Fibroblast of lung (primary cell): ENCODE measurements at regions not wholly inside any gene's neighbourhood (a gene's known extent, or its start where the extent isn't known, plus 50 kb on each side); places are given as distances from the start of the nearest gene placed in this dataset.

Experiments
- DNase-seq, 2 donors: peaks; one replicate each; pipeline versions ENCODE4 v3.0.0 to v3.0.0-alpha.2; 2010; ENCODE audit warnings: low read depth in 2 of 2
- H2AFZ ChIP-seq: 2 replicates; pipeline ENCODE4 v1.5.1; 2012; ENCODE audit warnings: low read length, control low read depth, inconsistent platforms
- H3K27ac ChIP-seq: 2 replicates; pipeline ENCODE4 v1.5.1; 2011; ENCODE audit warnings: low read length, control low read depth; ENCODE audit not compliant: insufficient read depth
- H3K27me3 ChIP-seq: 2 replicates; pipeline ENCODE4 v1.5.1; 2011; ENCODE audit warnings: mild to moderate bottlenecking, low read length; ENCODE audit not compliant: control insufficient read depth, insufficient read depth
- H3K36me3 ChIP-seq: 2 replicates; pipeline ENCODE4 v1.5.1; 2011; ENCODE audit warnings: low read length; ENCODE audit not compliant: control insufficient read depth, insufficient read depth
- H3K4me1 ChIP-seq: 2 replicates; pipeline ENCODE4 v1.5.1; 2011; ENCODE audit warnings: low read length; ENCODE audit not compliant: control insufficient read depth, insufficient read depth; ENCODE audit errors: extremely low read depth
- H3K4me2 ChIP-seq: 2 replicates; pipeline ENCODE4 v1.5.1; 2011; ENCODE audit warnings: low read length, control low read depth; ENCODE audit not compliant: insufficient read depth; ENCODE audit errors: extremely low read depth
- H3K4me3 ChIP-seq, 4 experiments: fragments of 200-600 bp in 1 of 4; sonication (generic) in 1 of 4; replicated peaks in 1 of 4; 2 replicates each; pipeline ENCODE4 v1.5.1; 2011 to 2016; ENCODE audit warnings: low read length in 4 of 4, low read depth in 3 of 4, mild to moderate bottlenecking in 3 of 4, control low read depth in 2 of 4, inconsistent platforms in 1 of 4, mixed read lengths in 1 of 4; ENCODE audit not compliant: insufficient read depth in 1 of 4; ENCODE audit errors: control extremely low read depth in 1 of 4
- H3K79me2 ChIP-seq: 2 replicates; pipeline ENCODE4 v1.5.1; 2012; ENCODE audit warnings: mild to moderate bottlenecking, low read length, inconsistent platforms; ENCODE audit not compliant: control insufficient read depth, insufficient read depth
- H3K9ac ChIP-seq: 2 replicates; pipeline ENCODE4 v1.5.1; 2011; ENCODE audit warnings: mild to moderate bottlenecking, low read length, control low read depth; ENCODE audit not compliant: insufficient read depth
- H3K9me3 ChIP-seq: 2 replicates; pipeline ENCODE4 v1.5.1; 2012; ENCODE audit warnings: low read depth, low read length; ENCODE audit not compliant: control insufficient read depth, insufficient read depth
- H4K20me1 ChIP-seq: 2 replicates; pipeline ENCODE4 v1.5.1; 2011; ENCODE audit warnings: low read length; ENCODE audit not compliant: control insufficient read depth, insufficient read depth; ENCODE audit errors: extremely low read depth
- CTCF ChIP-seq, 2 donors: IDR thresholded peaks in 1 of 2; conservative IDR thresholded peaks in 1 of 2; 1 replicate in 1 of 2; 2 replicates in 1 of 2; pipeline ENCODE4 v1.5.1; 2011 to 2012; ENCODE audit warnings: low read length in 2 of 2, control low read depth in 1 of 2, inconsistent platforms in 1 of 2, low read depth in 1 of 2, mild to moderate bottlenecking in 1 of 2
- EZH2 ChIP-seq: IDR thresholded peaks from 2 replicates; pipeline ENCODE4 v1.5.1; 2012; ENCODE audit warnings: low read length, control low read depth, mild to moderate bottlenecking; ENCODE audit errors: missing control alignments

GRCh38 chrX:46185923-46186810 is 359.1 kb downstream of the ZNF674 start:
- H3K9ac ChIP-seq: no peak overlapping the region
- H3K9me3 ChIP-seq: no peaks in the 10 kb centered on the region
- H3K4me2 ChIP-seq: no peak overlapping the region
- no peaks in the 10 kb centered on the region for H3K79me2 ChIP-seq
- no peak for DNase-seq
- H3K27me3 ChIP-seq: no peaks in the 10 kb centered on the region
- TF ChIP-seq EZH2 (no peak), CTCF (conservative IDR thresholded peaks at IDR 0.05 in 1 of 2, IDR thresholded peaks at IDR 0.05 in 1 of 2; ENCODE audit: low read depth in 1 of 2, low read length in 2 of 2) (no peak)
- no peak overlapping the region for H3K27ac ChIP-seq
- no peaks in the 10 kb centered on the region for H3K36me3 ChIP-seq
- no peak overlapping the region for H2AFZ ChIP-seq
- no peaks in the 10 kb centered on the region for H4K20me1 ChIP-seq
- no peaks in the 10 kb centered on the region for H3K4me1 ChIP-seq
- H3K4me3 ChIP-seq: no peak overlapping the region

GRCh38 chrX:46184749-46185148 is 360.5 kb downstream of the ZNF674 start:
- no peak overlapping the region for H3K4me2 ChIP-seq
- H4K20me1 ChIP-seq: no peaks in the 10 kb centered on the region
- TF ChIP-seq EZH2: no peak
- no peaks in the 10 kb centered on the region for H3K36me3 ChIP-seq
- no peak overlapping the region for H3K9ac ChIP-seq
- no peaks in the 10 kb centered on the region for H3K4me1 ChIP-seq
- no peaks in the 10 kb centered on the region for H3K79me2 ChIP-seq
- H3K4me3 ChIP-seq: no peak overlapping the region
- H3K9me3 ChIP-seq: no peaks in the 10 kb centered on the region
- H3K27me3 ChIP-seq: no peaks in the 10 kb centered on the region
- peak in 1 of 2 donors; percentile 54 for DNase-seq
- no peak overlapping the region for H3K27ac ChIP-seq
- H2AFZ ChIP-seq: no peak overlapping the region

GRCh38 chrX:46180258-46180687 is 364.9 kb downstream of the ZNF674 start:
- DNase-seq: peak; percentile 56 to 98
- no peak overlapping the region for H3K4me3 ChIP-seq
- no peak overlapping the region for H3K27ac ChIP-seq
- H3K27me3 ChIP-seq: no peaks in the 10 kb centered on the region
- no peaks in the 10 kb centered on the region for H3K9me3 ChIP-seq
- no peaks in the 10 kb centered on the region for H4K20me1 ChIP-seq
- H2AFZ ChIP-seq: no peak overlapping the region
- no peaks in the 10 kb centered on the region for H3K79me2 ChIP-seq
- no peaks in the 10 kb centered on the region for H3K4me1 ChIP-seq
- no peak overlapping the region for H3K9ac ChIP-seq
- TF ChIP-seq EZH2: no peak
- no peak for TF ChIP-seq CTCF (conservative IDR thresholded peaks at IDR 0.05 in 1 of 2, IDR thresholded peaks at IDR 0.05 in 1 of 2; ENCODE audit: low read depth in 1 of 2, low read length in 2 of 2)
- no peaks in the 10 kb centered on the region for H3K36me3 ChIP-seq
- H3K4me2 ChIP-seq: no peak overlapping the region
